HFFc6 (cell line): ENCODE measurements at regions not wholly inside any gene's neighbourhood (a gene's known extent, or its start where the extent isn't known, plus 50 kb on each side); places are given as distances from the start of the nearest gene placed in this dataset.

Experiments
- DNase-seq: peaks from one replicate; pipeline ENCODE4 v3.0.0-alpha.2; 2018
- H3K27ac Mint-ChIP-seq: 2 replicates; pipeline ENCODE4 v1.8.0; 2020; ENCODE audit warnings: mild to moderate bottlenecking, mixed read lengths
- H3K27me3 Mint-ChIP-seq: 2 replicates; pipeline ENCODE4 v1.8.0; 2021; ENCODE audit warnings: mild to moderate bottlenecking, moderate library complexity, mixed read lengths; ENCODE audit not compliant: insufficient read depth
- H3K36me3 Mint-ChIP-seq: 2 replicates; pipeline ENCODE4 v1.8.0; 2021; ENCODE audit warnings: low read depth, mixed read lengths
- H3K4me1 Mint-ChIP-seq: 2 replicates; pipeline ENCODE4 v1.8.0; 2020; ENCODE audit warnings: low read depth, mixed read lengths
- H3K4me3 Mint-ChIP-seq: 2 replicates; pipeline ENCODE4 v1.8.0; 2020; ENCODE audit warnings: mild to moderate bottlenecking, moderate library complexity, mixed read lengths
- H3K9me3 Mint-ChIP-seq: 2 replicates; pipeline ENCODE4 v1.8.0; 2020; ENCODE audit warnings: mild to moderate bottlenecking, mixed read lengths
- TF ChIP-seq, protein P1 (sequence below): fragments of 200-600 bp; sonication (generic); IDR thresholded peaks from 2 replicates; pipeline ENCODE4 v1.5.0; 2021; ENCODE audit warnings: antibody characterized with exemption, mild to moderate bottlenecking

DNA sequence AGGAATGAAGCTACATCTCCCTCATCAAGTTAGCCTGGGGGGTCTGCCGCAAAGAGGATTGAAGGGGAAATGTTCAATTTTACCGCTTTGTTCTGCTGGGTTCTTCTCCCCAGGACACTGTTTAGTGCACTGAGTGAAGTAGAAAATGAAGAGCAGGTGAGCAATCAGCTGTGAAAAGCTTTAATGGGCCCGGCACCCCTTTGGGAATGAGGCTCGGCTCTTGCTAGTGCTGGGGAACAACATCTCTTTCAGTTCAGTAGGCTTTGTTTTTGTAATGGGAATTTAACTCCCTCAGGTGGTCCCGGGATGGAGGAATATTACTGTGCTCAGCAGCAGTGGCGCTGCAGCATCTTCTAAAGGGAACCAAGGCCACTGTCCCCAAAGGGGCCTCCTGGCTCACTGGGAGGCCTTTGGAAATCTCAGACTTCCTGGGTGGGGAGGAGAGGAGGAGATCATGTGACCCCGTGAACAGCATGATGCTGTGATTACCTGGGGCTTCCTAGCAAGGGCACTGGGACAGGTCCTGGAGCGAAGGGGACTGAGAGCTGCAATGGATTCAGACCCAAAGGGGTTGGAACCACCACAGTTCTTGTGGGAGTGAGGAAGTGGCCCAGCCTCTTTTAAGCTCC is 85.2 kb upstream of the MAX start:
- Mint-ChIP-seq H3K27ac (no peak overlapping the region), H3K4me3 (no peak overlapping the region), H3K27me3 (no peaks in the 10 kb centered on the region; the same call in none of the 2 replicates), H3K4me1 (peaks cover 11% of the 10 kb centered on the region), H3K36me3 (peaks cover 5% of the 10 kb centered on the region), H3K9me3 (peaks cover 5% of the 10 kb centered on the region)
- TF ChIP-seq, protein P1, sequence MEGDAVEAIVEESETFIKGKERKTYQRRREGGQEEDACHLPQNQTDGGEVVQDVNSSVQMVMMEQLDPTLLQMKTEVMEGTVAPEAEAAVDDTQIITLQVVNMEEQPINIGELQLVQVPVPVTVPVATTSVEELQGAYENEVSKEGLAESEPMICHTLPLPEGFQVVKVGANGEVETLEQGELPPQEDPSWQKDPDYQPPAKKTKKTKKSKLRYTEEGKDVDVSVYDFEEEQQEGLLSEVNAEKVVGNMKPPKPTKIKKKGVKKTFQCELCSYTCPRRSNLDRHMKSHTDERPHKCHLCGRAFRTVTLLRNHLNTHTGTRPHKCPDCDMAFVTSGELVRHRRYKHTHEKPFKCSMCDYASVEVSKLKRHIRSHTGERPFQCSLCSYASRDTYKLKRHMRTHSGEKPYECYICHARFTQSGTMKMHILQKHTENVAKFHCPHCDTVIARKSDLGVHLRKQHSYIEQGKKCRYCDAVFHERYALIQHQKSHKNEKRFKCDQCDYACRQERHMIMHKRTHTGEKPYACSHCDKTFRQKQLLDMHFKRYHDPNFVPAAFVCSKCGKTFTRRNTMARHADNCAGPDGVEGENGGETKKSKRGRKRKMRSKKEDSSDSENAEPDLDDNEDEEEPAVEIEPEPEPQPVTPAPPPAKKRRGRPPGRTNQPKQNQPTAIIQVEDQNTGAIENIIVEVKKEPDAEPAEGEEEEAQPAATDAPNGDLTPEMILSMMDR, result no peak
- no peak for DNase-seq

DNA sequence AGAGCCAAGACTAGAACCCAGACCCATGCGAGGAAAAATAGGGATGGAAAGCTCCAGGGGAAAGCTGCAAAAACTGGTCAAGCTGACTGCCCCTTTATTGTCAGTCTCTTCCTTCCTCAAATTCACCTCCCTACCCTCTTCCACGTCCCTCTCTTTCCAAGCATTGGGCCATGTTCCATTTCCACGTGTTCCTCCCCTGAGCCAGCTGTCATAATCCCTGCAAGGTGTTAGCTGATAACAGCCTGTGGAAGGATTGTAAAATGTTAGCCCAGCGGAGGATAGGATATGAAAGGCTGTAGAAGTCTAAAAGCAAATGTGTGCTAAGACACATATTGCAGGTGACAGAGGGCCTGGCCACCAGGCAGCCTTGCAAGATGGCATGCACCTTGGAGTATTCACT is 88.0 kb upstream of the MAX start:
- no peaks in the 10 kb centered on the region for H3K4me1 Mint-ChIP-seq
- no peak overlapping the region for H3K4me3 Mint-ChIP-seq
- TF ChIP-seq, protein P1, result no peak
- H3K36me3 Mint-ChIP-seq, result no peaks in the 10 kb centered on the region
- no peaks in the 10 kb centered on the region; the same call in none of the 2 replicates for H3K27me3 Mint-ChIP-seq
- no peak for DNase-seq
- H3K27ac Mint-ChIP-seq, result no peak overlapping the region
- no peaks in the 10 kb centered on the region for H3K9me3 Mint-ChIP-seq

DNA sequence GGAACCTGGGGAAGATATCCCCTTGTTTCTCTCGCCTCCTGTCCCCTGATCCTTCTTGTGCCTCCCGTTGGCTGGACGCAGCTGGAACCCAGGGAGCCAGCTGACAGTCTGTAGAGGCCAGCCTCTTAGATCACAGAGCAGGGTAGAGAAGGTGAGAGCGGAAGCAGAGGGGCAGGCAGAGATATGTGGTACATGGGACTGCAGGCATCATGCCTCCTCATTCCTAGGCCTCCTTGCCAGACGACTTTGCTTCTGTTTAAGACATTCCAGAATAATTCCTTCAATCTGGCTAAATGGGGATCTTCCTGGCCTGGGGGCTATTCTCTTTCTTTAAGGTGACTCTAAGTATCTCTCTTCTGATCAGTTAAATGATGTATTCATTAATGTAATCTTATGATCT is 89.4 kb upstream of the MAX start:
- no peaks in the 10 kb centered on the region for H3K4me1 Mint-ChIP-seq
- H3K27me3 Mint-ChIP-seq, result no peaks in the 10 kb centered on the region; the same call in none of the 2 replicates
- TF ChIP-seq, protein P1, result no peak
- no peak overlapping the region for H3K4me3 Mint-ChIP-seq
- H3K36me3 Mint-ChIP-seq, result no peaks in the 10 kb centered on the region
- H3K27ac Mint-ChIP-seq, result no peak overlapping the region
- DNase-seq, result no peak
- H3K9me3 Mint-ChIP-seq, result no peaks in the 10 kb centered on the region

- Mint-ChIP-seq H3K27ac (no peak overlapping the region), H3K36me3 (no peaks in the 10 kb centered on the region), H3K4me1 (no peaks in the 10 kb centered on the region), H3K4me3 (no peak overlapping the region), H3K9me3 (no peaks in the 10 kb centered on the region), H3K27me3 (peaks cover 2% of the 10 kb centered on the region)
- no peak for DNase-seq
- TF ChIP-seq, protein P1, result no peak
Observed at GRCh38 chr14:65192686-65193085, 90.4 kb upstream of the MAX start.

GRCh38 chr14:65193916-65194590 is 91.7 kb upstream of the MAX start:
- no peak for DNase-seq
- Mint-ChIP-seq H3K4me3 (no peak overlapping the region), H3K36me3 (no peaks in the 10 kb centered on the region), H3K9me3 (no peaks in the 10 kb centered on the region), H3K27me3 (peaks cover 2% of the 10 kb centered on the region), H3K27ac (no peak overlapping the region), H3K4me1 (no peaks in the 10 kb centered on the region)
- TF ChIP-seq, protein P1, result no peak
